ENCODE measurements at regions not wholly inside any gene's neighbourhood (a gene's known extent, or its start where the extent isn't known, plus 50 kb on each side); places are given as distances from the start of the nearest gene placed in this dataset.

DNA sequence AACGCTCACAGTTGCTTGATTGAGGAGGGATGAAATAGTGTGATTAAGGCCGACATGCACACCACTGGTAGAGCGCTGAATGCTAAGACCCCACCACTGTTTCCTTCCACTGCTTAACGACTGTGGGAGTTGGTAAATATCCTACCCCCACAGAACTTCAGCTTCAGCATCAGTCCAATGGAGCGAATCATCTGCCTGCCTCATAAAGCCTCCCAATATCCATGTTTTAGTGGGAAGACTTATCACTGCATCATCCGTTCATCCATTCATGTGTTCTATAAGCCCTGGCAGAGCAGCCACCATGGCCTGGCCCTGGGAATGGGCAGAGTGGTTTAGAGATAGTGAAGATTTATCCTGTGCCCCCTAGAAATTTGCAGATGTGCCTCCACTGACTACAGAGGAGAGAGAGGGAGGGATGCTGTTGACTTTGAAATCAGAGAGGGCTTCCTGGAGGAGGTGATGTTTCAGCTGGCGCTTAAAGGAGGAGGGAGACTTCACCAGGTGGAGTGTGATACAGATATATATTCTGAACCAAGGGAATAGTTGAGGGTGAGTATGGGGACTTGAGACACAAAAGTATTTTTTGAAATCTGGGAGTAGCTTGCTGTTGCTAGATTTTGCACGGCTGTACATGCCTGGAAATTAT, 71.9 kb upstream of the STX18 start:
- H3K27ac Mint-ChIP-seq (ENCODE audit: unreplicated experiment): no peak overlapping the region
- H3K4me3 Mint-ChIP-seq (ENCODE audit: unreplicated experiment): no peak overlapping the region
- H3K36me3 Mint-ChIP-seq (ENCODE audit: low read depth, unreplicated experiment): no peaks in the 10 kb centered on the region
- H3K27me3 Mint-ChIP-seq (ENCODE audit: unreplicated experiment): peaks cover 1% of the 10 kb centered on the region
- H3K9me3 Mint-ChIP-seq (ENCODE audit: unreplicated experiment): no peaks in the 10 kb centered on the region
- no peaks in the 10 kb centered on the region for H3K4me1 Mint-ChIP-seq (ENCODE audit: unreplicated experiment)
- DNase-seq (ENCODE audit: low spot score): no peak
- TF ChIP-seq, protein P1, sequence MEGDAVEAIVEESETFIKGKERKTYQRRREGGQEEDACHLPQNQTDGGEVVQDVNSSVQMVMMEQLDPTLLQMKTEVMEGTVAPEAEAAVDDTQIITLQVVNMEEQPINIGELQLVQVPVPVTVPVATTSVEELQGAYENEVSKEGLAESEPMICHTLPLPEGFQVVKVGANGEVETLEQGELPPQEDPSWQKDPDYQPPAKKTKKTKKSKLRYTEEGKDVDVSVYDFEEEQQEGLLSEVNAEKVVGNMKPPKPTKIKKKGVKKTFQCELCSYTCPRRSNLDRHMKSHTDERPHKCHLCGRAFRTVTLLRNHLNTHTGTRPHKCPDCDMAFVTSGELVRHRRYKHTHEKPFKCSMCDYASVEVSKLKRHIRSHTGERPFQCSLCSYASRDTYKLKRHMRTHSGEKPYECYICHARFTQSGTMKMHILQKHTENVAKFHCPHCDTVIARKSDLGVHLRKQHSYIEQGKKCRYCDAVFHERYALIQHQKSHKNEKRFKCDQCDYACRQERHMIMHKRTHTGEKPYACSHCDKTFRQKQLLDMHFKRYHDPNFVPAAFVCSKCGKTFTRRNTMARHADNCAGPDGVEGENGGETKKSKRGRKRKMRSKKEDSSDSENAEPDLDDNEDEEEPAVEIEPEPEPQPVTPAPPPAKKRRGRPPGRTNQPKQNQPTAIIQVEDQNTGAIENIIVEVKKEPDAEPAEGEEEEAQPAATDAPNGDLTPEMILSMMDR (IDR thresholded peaks at IDR 0.05; ENCODE audit: unreplicated experiment): no peak

DNA sequence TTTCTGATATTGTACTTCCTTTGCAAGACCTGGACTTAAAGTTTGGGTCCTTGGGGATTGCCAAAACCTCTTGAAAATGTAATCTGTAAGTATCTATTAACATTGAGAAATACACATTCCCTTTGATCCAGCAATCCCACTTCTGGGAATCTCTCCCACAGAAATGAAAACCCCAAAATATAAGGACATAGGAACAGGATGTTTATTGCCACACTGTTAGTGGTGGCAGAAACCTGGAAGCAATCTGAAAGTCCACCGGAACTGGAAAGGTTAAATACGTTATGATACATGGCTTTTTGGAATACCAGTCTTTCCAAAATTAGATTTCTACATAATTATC, 71.2 kb upstream of the STX18 start:
- Mint-ChIP-seq H3K9me3 (ENCODE audit: unreplicated experiment) (no peaks in the 10 kb centered on the region), H3K36me3 (ENCODE audit: low read depth, unreplicated experiment) (no peaks in the 10 kb centered on the region), H3K27me3 (ENCODE audit: unreplicated experiment) (peaks cover 1% of the 10 kb centered on the region), H3K4me1 (ENCODE audit: unreplicated experiment) (no peaks in the 10 kb centered on the region), H3K27ac (ENCODE audit: unreplicated experiment) (no peak overlapping the region), H3K4me3 (ENCODE audit: unreplicated experiment) (no peak overlapping the region)
- DNase-seq (ENCODE audit: low spot score): no peak
- TF ChIP-seq, protein P1 (IDR thresholded peaks at IDR 0.05; ENCODE audit: unreplicated experiment): no peak

DNA sequence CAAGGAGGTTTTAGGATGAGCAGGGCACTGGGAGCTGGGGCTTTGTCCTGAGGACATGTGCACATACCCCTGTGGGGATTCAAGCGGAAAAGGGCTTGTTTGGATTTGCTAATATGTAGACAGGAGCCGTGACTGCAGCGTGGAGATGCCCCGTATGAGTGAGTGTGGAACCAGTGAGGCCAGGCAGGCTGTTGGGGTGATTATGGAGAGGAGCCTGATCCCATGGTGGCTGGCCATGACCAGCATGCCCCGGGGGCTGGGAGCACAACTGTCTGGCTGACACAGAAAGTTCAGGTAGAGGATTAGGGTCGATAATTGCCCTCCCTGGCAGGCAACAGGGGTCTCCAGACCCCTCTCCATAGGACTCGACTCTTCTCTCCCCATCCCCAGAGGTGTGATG, 68.8 kb upstream of the STX18 start:
- peaks cover 1% of the 10 kb centered on the region for H3K27me3 Mint-ChIP-seq (ENCODE audit: unreplicated experiment)
- H3K4me1 Mint-ChIP-seq (ENCODE audit: unreplicated experiment): peaks cover 5% of the 10 kb centered on the region
- peaks cover 3% of the 10 kb centered on the region for H3K36me3 Mint-ChIP-seq (ENCODE audit: low read depth, unreplicated experiment)
- TF ChIP-seq, protein P1 (IDR thresholded peaks at IDR 0.05; ENCODE audit: unreplicated experiment): no peak
- no peaks in the 10 kb centered on the region for H3K9me3 Mint-ChIP-seq (ENCODE audit: unreplicated experiment)
- no peak for DNase-seq (ENCODE audit: low spot score)
- no peak overlapping the region for H3K4me3 Mint-ChIP-seq (ENCODE audit: unreplicated experiment)
- no peak overlapping the region for H3K27ac Mint-ChIP-seq (ENCODE audit: unreplicated experiment)

DNA sequence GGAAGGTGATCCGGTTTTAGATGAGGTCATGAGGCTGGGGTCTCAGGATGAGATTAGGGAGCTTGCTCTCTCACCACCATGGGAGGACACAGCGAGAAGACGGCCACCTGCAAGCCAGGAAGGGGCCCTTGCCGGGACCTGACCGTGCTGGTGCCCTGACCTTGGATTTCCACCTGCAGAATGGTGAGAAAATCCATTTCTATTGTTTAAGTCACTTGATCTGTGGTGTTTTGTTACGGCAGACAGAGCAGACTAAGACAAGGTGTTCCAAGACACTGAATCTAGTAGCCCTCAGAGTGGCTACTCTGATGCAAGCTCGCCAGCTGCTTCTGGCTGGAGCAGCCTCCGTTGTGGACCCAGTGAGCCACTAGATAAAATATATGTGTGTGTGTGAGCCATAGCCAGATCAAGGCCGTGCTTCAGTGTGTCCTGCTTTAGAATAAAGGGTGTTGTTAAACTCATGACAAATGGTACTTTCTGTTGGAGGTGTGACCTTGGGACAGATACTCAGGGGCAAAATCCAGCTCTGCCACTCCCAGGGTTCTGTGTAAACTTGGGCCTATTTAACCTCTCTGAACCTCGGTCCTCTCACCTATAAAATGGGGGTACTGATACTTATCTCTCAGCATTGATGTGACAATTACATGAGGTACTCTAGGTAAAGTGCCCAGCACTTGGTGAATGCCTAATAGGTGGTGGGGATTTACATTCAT, 67.9 kb upstream of the STX18 start:
- Mint-ChIP-seq H3K36me3 (ENCODE audit: low read depth, unreplicated experiment) (peaks cover 3% of the 10 kb centered on the region), H3K4me1 (ENCODE audit: unreplicated experiment) (peaks cover 14% of the 10 kb centered on the region), H3K4me3 (ENCODE audit: unreplicated experiment) (no peak overlapping the region), H3K27me3 (ENCODE audit: unreplicated experiment) (peaks cover 1% of the 10 kb centered on the region), H3K9me3 (ENCODE audit: unreplicated experiment) (no peaks in the 10 kb centered on the region), H3K27ac (ENCODE audit: unreplicated experiment) (no peak overlapping the region)
- TF ChIP-seq, protein P1 (IDR thresholded peaks at IDR 0.05; ENCODE audit: unreplicated experiment): no peak
- DNase-seq (ENCODE audit: low spot score): no peak

DNA sequence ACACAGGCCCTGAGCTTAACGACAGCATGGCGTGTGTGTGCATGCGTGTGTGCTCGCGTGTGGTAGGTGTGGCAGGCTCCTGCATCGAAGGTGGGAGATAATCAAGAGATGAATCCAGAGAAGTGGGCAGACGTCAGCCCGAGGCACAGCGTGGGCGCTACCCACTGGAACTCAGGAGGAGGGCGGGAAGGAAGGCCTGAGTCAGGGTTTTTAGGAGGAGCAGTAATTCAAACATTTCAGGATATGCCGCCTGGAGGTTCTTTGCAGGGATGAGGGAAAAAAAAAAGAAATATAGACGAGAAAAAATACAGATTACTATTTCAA, 66.3 kb upstream of the STX18 start:
- Mint-ChIP-seq H3K4me3 (ENCODE audit: unreplicated experiment) (no peak overlapping the region), H3K27me3 (ENCODE audit: unreplicated experiment) (peaks cover 1% of the 10 kb centered on the region), H3K36me3 (ENCODE audit: low read depth, unreplicated experiment) (peaks cover 3% of the 10 kb centered on the region), H3K27ac (ENCODE audit: unreplicated experiment) (no peak overlapping the region), H3K9me3 (ENCODE audit: unreplicated experiment) (no peaks in the 10 kb centered on the region), H3K4me1 (ENCODE audit: unreplicated experiment) (peaks cover 21% of the 10 kb centered on the region)
- TF ChIP-seq, protein P1 (IDR thresholded peaks at IDR 0.05; ENCODE audit: unreplicated experiment): no peak
- DNase-seq (ENCODE audit: low spot score): no peak
